ENCODE measurements at regions not wholly inside any gene's neighbourhood (a gene's known extent, or its start where the extent isn't known, plus 50 kb on each side); places are given as distances from the start of the nearest gene placed in this dataset.

DNA sequence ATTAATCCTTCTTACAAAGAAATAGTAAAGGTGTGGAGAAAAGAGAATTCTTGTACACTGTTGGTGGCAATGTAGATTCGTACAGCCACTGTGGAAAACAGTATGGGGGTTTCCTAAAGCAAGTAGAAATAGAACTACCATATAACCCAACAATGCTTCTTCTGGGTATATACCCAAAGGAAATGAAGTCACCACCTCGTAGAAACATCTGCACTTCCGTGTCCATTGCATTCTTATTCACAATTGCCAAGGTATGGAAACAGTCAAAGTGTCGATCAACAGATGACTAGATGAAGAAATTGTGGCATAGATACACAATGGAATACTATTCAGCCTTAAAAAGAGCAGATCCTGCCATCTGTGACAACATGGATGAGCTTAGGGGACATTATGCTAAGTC lies 93.4 kb upstream of the TGIF1 start:
- Histone ChIP-seq H3K27ac (ENCODE audit: low read depth in 1 of 2, low read length in 1 of 2) (no peak overlapping the region), H3K27me3 (ENCODE audit: control insufficient read depth in 3 of 3, insufficient read depth in 3 of 3, low read length in 2 of 3) (no peaks in the 10 kb centered on the region), H3K4me3 (no peak overlapping the region), H3K9me3 (ENCODE audit: control insufficient read depth in 4 of 4, insufficient read depth in 3 of 4, low read length in 3 of 4) (no peaks in the 10 kb centered on the region), H3K9ac (ENCODE audit: insufficient read depth in 1 of 2, low read length in 2 of 2) (no peak overlapping the region), H3K36me3 (ENCODE audit: control insufficient read depth in 4 of 4, insufficient read depth in 4 of 4, low read length in 4 of 4) (no peaks in the 10 kb centered on the region), H3K4me1 (ENCODE audit: control insufficient read depth in 5 of 5, insufficient read depth in 5 of 5, low read length in 5 of 5) (peaks cover 0 to 7% (median 0%) of the 10 kb centered on the region in 5 donors)
- TF ChIP-seq, protein P1, sequence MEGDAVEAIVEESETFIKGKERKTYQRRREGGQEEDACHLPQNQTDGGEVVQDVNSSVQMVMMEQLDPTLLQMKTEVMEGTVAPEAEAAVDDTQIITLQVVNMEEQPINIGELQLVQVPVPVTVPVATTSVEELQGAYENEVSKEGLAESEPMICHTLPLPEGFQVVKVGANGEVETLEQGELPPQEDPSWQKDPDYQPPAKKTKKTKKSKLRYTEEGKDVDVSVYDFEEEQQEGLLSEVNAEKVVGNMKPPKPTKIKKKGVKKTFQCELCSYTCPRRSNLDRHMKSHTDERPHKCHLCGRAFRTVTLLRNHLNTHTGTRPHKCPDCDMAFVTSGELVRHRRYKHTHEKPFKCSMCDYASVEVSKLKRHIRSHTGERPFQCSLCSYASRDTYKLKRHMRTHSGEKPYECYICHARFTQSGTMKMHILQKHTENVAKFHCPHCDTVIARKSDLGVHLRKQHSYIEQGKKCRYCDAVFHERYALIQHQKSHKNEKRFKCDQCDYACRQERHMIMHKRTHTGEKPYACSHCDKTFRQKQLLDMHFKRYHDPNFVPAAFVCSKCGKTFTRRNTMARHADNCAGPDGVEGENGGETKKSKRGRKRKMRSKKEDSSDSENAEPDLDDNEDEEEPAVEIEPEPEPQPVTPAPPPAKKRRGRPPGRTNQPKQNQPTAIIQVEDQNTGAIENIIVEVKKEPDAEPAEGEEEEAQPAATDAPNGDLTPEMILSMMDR (IDR thresholded peaks at IDR 0.05; ENCODE audit: control extremely low read depth, extremely low read depth), result no peak
- DNase-seq (no peak), ATAC-seq (ENCODE audit: insufficient read depth, low FRiP score) (no peak)
- WGBS, 2 donors, result 79 to 80% methylated on average over 4 of the region's 4 CpGs

DNA sequence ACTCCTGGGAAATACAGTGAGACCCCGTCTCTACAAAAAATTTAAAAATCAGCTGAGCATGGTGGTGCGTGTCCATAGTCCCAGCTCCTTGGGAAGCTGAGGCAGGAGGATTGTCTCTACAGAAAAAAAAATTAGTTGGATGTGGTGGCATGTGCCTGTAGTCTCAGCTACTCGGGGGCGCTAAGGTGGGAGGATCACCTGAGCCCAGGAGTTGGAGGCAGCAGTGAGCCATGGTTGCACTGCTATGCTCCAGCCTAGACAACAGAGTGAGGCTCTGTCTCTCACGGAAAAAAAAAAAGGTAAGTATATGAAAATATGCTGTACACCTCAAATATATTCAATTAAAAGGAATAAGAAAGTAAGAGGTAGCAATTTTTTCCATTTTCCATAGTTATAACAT lies 92.5 kb upstream of the TGIF1 start:
- Histone ChIP-seq H3K9me3 (ENCODE audit: control insufficient read depth in 4 of 4, insufficient read depth in 3 of 4, low read length in 3 of 4) (no peaks in the 10 kb centered on the region), H3K27me3 (ENCODE audit: control insufficient read depth in 3 of 3, insufficient read depth in 3 of 3, low read length in 2 of 3) (no peaks in the 10 kb centered on the region), H3K9ac (ENCODE audit: insufficient read depth in 1 of 2, low read length in 2 of 2) (no peak overlapping the region), H3K27ac (ENCODE audit: low read depth in 1 of 2, low read length in 1 of 2) (no peak overlapping the region), H3K4me3 (no peak overlapping the region), H3K4me1 (ENCODE audit: control insufficient read depth in 5 of 5, insufficient read depth in 5 of 5, low read length in 5 of 5) (peaks cover 0 to 7% (median 0%) of the 10 kb centered on the region in 5 donors), H3K36me3 (ENCODE audit: control insufficient read depth in 4 of 4, insufficient read depth in 4 of 4, low read length in 4 of 4) (no peaks in the 10 kb centered on the region)
- ATAC-seq (ENCODE audit: insufficient read depth, low FRiP score) (no peak), DNase-seq (no peak)
- TF ChIP-seq, protein P1 (IDR thresholded peaks at IDR 0.05; ENCODE audit: control extremely low read depth, extremely low read depth), result no peak
- WGBS, 2 donors, result 92 to 98% methylated on average over 5 of the region's 5 CpGs

DNA sequence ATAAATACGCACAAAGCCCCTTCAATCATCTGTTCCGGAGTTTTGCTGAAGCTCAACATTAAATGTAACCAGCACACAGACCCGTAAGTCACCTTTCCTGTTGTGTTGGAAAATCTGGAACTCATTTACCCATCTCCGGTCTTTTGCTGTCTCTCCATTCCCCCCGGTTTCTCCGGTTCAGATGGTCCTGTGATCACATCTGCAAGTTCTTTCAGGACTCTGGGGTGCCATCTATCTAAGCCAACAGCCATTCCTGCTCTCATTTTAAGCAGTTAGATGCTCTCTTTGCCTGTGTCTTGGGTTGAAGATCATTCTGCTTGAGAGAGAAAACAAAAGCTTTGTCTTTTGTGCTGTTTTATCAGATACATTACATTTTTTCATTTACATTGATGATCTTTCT lies 91.7 kb upstream of the TGIF1 start:
- ATAC-seq (ENCODE audit: insufficient read depth, low FRiP score) (no peak), DNase-seq (no peak)
- H3K9me3 ChIP-seq (ENCODE audit: control insufficient read depth in 4 of 4, insufficient read depth in 3 of 4, low read length in 3 of 4), result no peaks in the 10 kb centered on the region
- H3K36me3 ChIP-seq (ENCODE audit: control insufficient read depth in 4 of 4, insufficient read depth in 4 of 4, low read length in 4 of 4), result no peaks in the 10 kb centered on the region
- WGBS, 2 donors, result 81 to 89% methylated on average over 6 of the region's 6 CpGs
- H3K9ac ChIP-seq (ENCODE audit: insufficient read depth in 1 of 2, low read length in 2 of 2), result no peak overlapping the region
- peaks cover 0 to 7% (median 0%) of the 10 kb centered on the region in 5 donors for H3K4me1 ChIP-seq (ENCODE audit: control insufficient read depth in 5 of 5, insufficient read depth in 5 of 5, low read length in 5 of 5)
- no peak overlapping the region for H3K4me3 ChIP-seq
- H3K27ac ChIP-seq (ENCODE audit: low read depth in 1 of 2, low read length in 1 of 2), result no peak overlapping the region
- TF ChIP-seq, protein P1 (IDR thresholded peaks at IDR 0.05; ENCODE audit: control extremely low read depth, extremely low read depth), result no peak
- H3K27me3 ChIP-seq (ENCODE audit: control insufficient read depth in 3 of 3, insufficient read depth in 3 of 3, low read length in 2 of 3), result no peaks in the 10 kb centered on the region

DNA sequence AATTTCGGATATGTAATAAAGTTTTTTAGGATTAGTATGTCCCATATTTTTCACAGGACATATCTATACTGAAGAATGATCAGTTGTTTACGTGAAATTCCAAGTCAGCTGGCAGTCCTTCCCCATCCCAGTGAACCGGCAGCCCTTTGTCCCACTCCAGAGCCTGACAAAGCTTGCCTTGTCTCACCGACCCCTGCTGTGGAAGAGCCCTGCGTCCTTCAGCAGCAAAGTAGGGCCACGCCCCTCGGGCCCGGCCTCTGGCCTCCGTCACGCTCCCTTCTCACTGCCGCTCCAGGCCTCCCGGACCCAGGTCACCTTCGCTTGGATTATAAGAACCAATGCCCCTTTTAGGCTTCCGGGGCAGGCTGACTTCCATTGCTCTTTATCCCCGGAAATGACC lies 89.8 kb upstream of the TGIF1 start:
- no peaks in the 10 kb centered on the region for H3K27me3 ChIP-seq (ENCODE audit: control insufficient read depth in 3 of 3, insufficient read depth in 3 of 3, low read length in 2 of 3)
- H3K36me3 ChIP-seq (ENCODE audit: control insufficient read depth in 4 of 4, insufficient read depth in 4 of 4, low read length in 4 of 4), result no peaks in the 10 kb centered on the region
- TF ChIP-seq, protein P1 (IDR thresholded peaks at IDR 0.05; ENCODE audit: control extremely low read depth, extremely low read depth), result no peak
- H3K9me3 ChIP-seq (ENCODE audit: control insufficient read depth in 4 of 4, insufficient read depth in 3 of 4, low read length in 3 of 4), result no peaks in the 10 kb centered on the region
- peaks cover 0 to 7% (median 0%) of the 10 kb centered on the region in 5 donors for H3K4me1 ChIP-seq (ENCODE audit: control insufficient read depth in 5 of 5, insufficient read depth in 5 of 5, low read length in 5 of 5)
- ATAC-seq (ENCODE audit: insufficient read depth, low FRiP score) (no peak), DNase-seq (peak in 1 of 3 donors; percentile 30)
- WGBS, 2 donors, result 90 to 91% methylated on average over 15 of the region's 15 CpGs
- H3K9ac ChIP-seq (ENCODE audit: insufficient read depth in 1 of 2, low read length in 2 of 2), result no peak overlapping the region
- H3K4me3 ChIP-seq, result no peak overlapping the region
- H3K27ac ChIP-seq (ENCODE audit: low read depth in 1 of 2, low read length in 1 of 2), result no peak overlapping the region

All from lung (tissue), 11 donors.